ENCODE measurements at regions not wholly inside any gene's neighbourhood (a gene's known extent, or its start where the extent isn't known, plus 50 kb on each side); places are given as distances from the start of the nearest gene placed in this dataset.

GRCh38 chr4:77434299-77435092 is 171.1 kb upstream of the CXCL13 start:
- no peaks in the 10 kb centered on the region for H3K27me3 ChIP-seq
- no peaks in the 10 kb centered on the region for H3K36me3 ChIP-seq
- H3K9ac ChIP-seq (ENCODE audit: low read depth in 2 of 2, low read length in 2 of 2): no peak overlapping the region
- intact Hi-C loops (cut with DNase I): loop anchor here (5.0 kb wide), 1 partner anchor 47 kb away; no protein-coding TSS in a partner anchor
- H3K4me3 ChIP-seq: no peak overlapping the region
- no peaks in the 10 kb centered on the region for H3K9me3 ChIP-seq
- DNase-seq: no peak
- H3K4me1 ChIP-seq: no peaks in the 10 kb centered on the region
- H3K27ac ChIP-seq: no peak overlapping the region
- no peak for TF ChIP-seq CTCF (IDR thresholded peaks at IDR 0.05)

- TF ChIP-seq CTCF (IDR thresholded peaks at IDR 0.05): no peak
- no peaks in the 10 kb centered on the region for H3K4me1 ChIP-seq
- DNase-seq: no peak
- no peak overlapping the region for H3K4me3 ChIP-seq
- H3K9me3 ChIP-seq: no peaks in the 10 kb centered on the region
- H3K27ac ChIP-seq: no peak overlapping the region
- H3K36me3 ChIP-seq: no peaks in the 10 kb centered on the region
- H3K27me3 ChIP-seq: no peaks in the 10 kb centered on the region
- intact Hi-C loops (cut with DNase I): no loop called here
- no peak overlapping the region for H3K9ac ChIP-seq (ENCODE audit: low read depth in 2 of 2, low read length in 2 of 2)
Observed at GRCh38 chr4:77437079-77437478, 168.5 kb upstream of the CXCL13 start.

- intact Hi-C loops (cut with DNase I): no loop called here
- no peak for TF ChIP-seq CTCF (IDR thresholded peaks at IDR 0.05)
- H3K36me3 ChIP-seq: no peaks in the 10 kb centered on the region
- no peak overlapping the region for H3K4me3 ChIP-seq
- H3K9me3 ChIP-seq: no peaks in the 10 kb centered on the region
- DNase-seq: no peak
- H3K27me3 ChIP-seq: no peaks in the 10 kb centered on the region
- no peaks in the 10 kb centered on the region for H3K4me1 ChIP-seq
- no peak overlapping the region for H3K9ac ChIP-seq (ENCODE audit: low read depth in 2 of 2, low read length in 2 of 2)
- H3K27ac ChIP-seq: no peak overlapping the region
Observed at GRCh38 chr4:77438549-77438948, 167.1 kb upstream of the CXCL13 start.

GRCh38 chr4:77443941-77444340 is 161.7 kb upstream of the CXCL13 start:
- intact Hi-C loops (cut with DNase I): no loop called here
- TF ChIP-seq CTCF (IDR thresholded peaks at IDR 0.05): no peak
- no peak for DNase-seq
- Histone ChIP-seq H3K27me3 (no peaks in the 10 kb centered on the region), H3K27ac (no peak overlapping the region), H3K36me3 (no peaks in the 10 kb centered on the region), H3K9me3 (no peaks in the 10 kb centered on the region), H3K4me1 (no peaks in the 10 kb centered on the region), H3K4me3 (no peak overlapping the region), H3K9ac (ENCODE audit: low read depth in 2 of 2, low read length in 2 of 2) (no peak overlapping the region)

GRCh38 chr4:77445823-77446222 is 159.8 kb upstream of the CXCL13 start:
- no peak overlapping the region for H3K4me3 ChIP-seq
- no peak for TF ChIP-seq CTCF (IDR thresholded peaks at IDR 0.05)
- no peak for DNase-seq
- no peaks in the 10 kb centered on the region for H3K36me3 ChIP-seq
- H3K9ac ChIP-seq (ENCODE audit: low read depth in 2 of 2, low read length in 2 of 2): no peak overlapping the region
- intact Hi-C loops (cut with DNase I): no loop called here
- no peaks in the 10 kb centered on the region for H3K9me3 ChIP-seq
- no peak overlapping the region for H3K27ac ChIP-seq
- H3K4me1 ChIP-seq: no peaks in the 10 kb centered on the region
- no peaks in the 10 kb centered on the region for H3K27me3 ChIP-seq
